ENCODE measurements at regions not wholly inside any gene's neighbourhood (a gene's known extent, or its start where the extent isn't known, plus 50 kb on each side); places are given as distances from the start of the nearest gene placed in this dataset.
"Not testable (repeated sequence)": the region's sequence is repeated elsewhere in the genome, so short reads cannot be mapped to it uniquely, and the experiment has no call there.

- Histone ChIP-seq H3K9me3 (peaks cover 3 to 96% (median 61%) of the 10 kb centered on the region in 11 donors), H3K4me3 (no peak overlapping the region), H3K27ac (no peak overlapping the region), H3K4me1 (no peaks in the 10 kb centered on the region), H3K36me3 (no peaks in the 10 kb centered on the region), H3K27me3 (no peaks in the 10 kb centered on the region)
- no peak for TF ChIP-seq CTCF (IDR thresholded peaks at IDR 0.05)
- intact Hi-C loops (cut with DNase I): loop anchor here in 1 of 10 donors (10.0 kb wide), 1 partner anchor 53 kb away; no protein-coding TSS in a partner anchor
- no peak for DNase-seq
- peak in 1 of 8 donors; percentile 22 for ATAC-seq
- 64 to 66% methylated on average over 11 of the region's 11 CpGs for WGBS, 2 donors
Observed at GRCh38 chr9:40927851-40928802, 200.4 kb downstream of the FOXD4L6 start.

- Histone ChIP-seq H3K36me3 (no peaks in the 10 kb centered on the region), H3K4me1 (no peaks in the 10 kb centered on the region), H3K27me3 (no peaks in the 10 kb centered on the region), H3K4me3 (no peak overlapping the region), H3K9me3 (peaks cover 3 to 99% (median 68%) of the 10 kb centered on the region in 11 donors), H3K27ac (no peak overlapping the region)
- TF ChIP-seq CTCF (IDR thresholded peaks at IDR 0.05): no peak
- ATAC-seq (no peak), DNase-seq (no peak)
- WGBS, 2 donors: 55 to 69% methylated on average over 4 of the region's 4 CpGs
- intact Hi-C loops (cut with DNase I): loop anchor here in 1 of 10 donors (10.0 kb wide), 1 partner anchor 52 kb away; no protein-coding TSS in a partner anchor
Observed at GRCh38 chr9:40927260-40927631, 201.2 kb downstream of the FOXD4L6 start.

- peak in 1 of 8 donors; percentile 12 for ATAC-seq
- H3K27me3 ChIP-seq: no peaks in the 10 kb centered on the region
- intact Hi-C loops (cut with DNase I): loop anchor here in 1 of 10 donors (10.0 kb wide), 1 partner anchor 52 kb away; no protein-coding TSS in a partner anchor
- no peak for DNase-seq
- no peak overlapping the region for H3K27ac ChIP-seq
- no peaks in the 10 kb centered on the region for H3K36me3 ChIP-seq
- no peaks in the 10 kb centered on the region for H3K4me1 ChIP-seq
- H3K4me3 ChIP-seq: no peak overlapping the region
- H3K9me3 ChIP-seq: peaks cover 3 to 99% (median 73%) of the 10 kb centered on the region in 11 donors
- 55 to 65% methylated on average over 8 of the region's 8 CpGs for WGBS, 2 donors
- TF ChIP-seq CTCF (IDR thresholded peaks at IDR 0.05): no peak
Observed at GRCh38 chr9:40926404-40927259, 201.8 kb downstream of the FOXD4L6 start.

GRCh38 chr9:40925149-40925548 is 203.3 kb downstream of the FOXD4L6 start:
- ATAC-seq (no peak), DNase-seq (no peak)
- Histone ChIP-seq H3K36me3 (no peaks in the 10 kb centered on the region), H3K4me1 (no peaks in the 10 kb centered on the region), H3K4me3 (no peak overlapping the region), H3K9me3 (peaks cover 3 to 97% (median 76%) of the 10 kb centered on the region in 11 donors), H3K27me3 (no peaks in the 10 kb centered on the region), H3K27ac (no peak overlapping the region)
- intact Hi-C loops (cut with DNase I): loop anchor here in 1 of 10 donors (10.0 kb wide), 1 partner anchor 50 kb away; no protein-coding TSS in a partner anchor
- no peak for TF ChIP-seq CTCF (IDR thresholded peaks at IDR 0.05)
- WGBS, 2 donors: 73 to 74% methylated on average over 8 of the region's 8 CpGs

- not testable (repeated sequence) for H3K27me3 ChIP-seq, H3K4me1 ChIP-seq, H3K36me3 ChIP-seq, ATAC-seq, H3K4me3 ChIP-seq, DNase-seq, H3K27ac ChIP-seq
- intact Hi-C loops (cut with DNase I): loop anchor here in 1 of 10 donors (5.0 kb wide), 1 partner anchor 34 kb away; no protein-coding TSS in a partner anchor
- WGBS, 2 donors: 67 to 74% methylated on average over 5 of the region's 5 CpGs
- H3K9me3 ChIP-seq: peaks cover 0 to 91% (median 77%) of the 10 kb centered on the region in 11 donors
Observed at GRCh38 chr9:40916399-40916783, 212.1 kb downstream of the FOXD4L6 start.

GRCh38 chr9:40915660-40916398 is 212.7 kb downstream of the FOXD4L6 start:
- H3K27me3 ChIP-seq, H3K4me1 ChIP-seq, H3K36me3 ChIP-seq, H3K4me3 ChIP-seq, H3K27ac ChIP-seq, DNase-seq: not testable (repeated sequence)
- intact Hi-C loops (cut with DNase I): loop anchor here in 1 of 10 donors (5.0 kb wide), 1 partner anchor 34 kb away; no protein-coding TSS in a partner anchor
- peak in 2 of 8 donors; percentile 13 to 24 for ATAC-seq
- 80 to 81% methylated on average over 13 of the region's 13 CpGs for WGBS, 2 donors
- H3K9me3 ChIP-seq: peaks cover 0 to 93% (median 81%) of the 10 kb centered on the region in 11 donors
